Testis (tissue), 2 donors: ENCODE measurements at regions not wholly inside any gene's neighbourhood (a gene's known extent, or its start where the extent isn't known, plus 50 kb on each side); places are given as distances from the start of the nearest gene placed in this dataset.
"Not testable (repeated sequence)": the region's sequence is repeated elsewhere in the genome, so short reads cannot be mapped to it uniquely, and the experiment has no call there.

Experiments used
- DNase-seq: peaks from one replicate; pipeline ENCODE4 v3.0.0-alpha.2; 2019
- H3K27ac ChIP-seq, 2 donors: fragments of 200-600 bp; sonication (generic); one replicate each; pipeline ENCODE4 v1.5.1; 2019
- H3K27me3 ChIP-seq: fragments of 200-600 bp; sonication (generic); one replicate; pipeline ENCODE4 v1.5.1; 2019
- H3K36me3 ChIP-seq: fragments of 200-600 bp; sonication (generic); one replicate; pipeline ENCODE4 v1.5.1; 2017; ENCODE audit warnings: low read depth; ENCODE audit errors: missing control alignments
- H3K4me1 ChIP-seq: fragments of 200-600 bp; sonication (generic); one replicate; pipeline ENCODE4 v1.5.1; 2019
- H3K4me3 ChIP-seq, 2 donors: fragments of 200-600 bp; sonication (generic); one replicate each; pipeline ENCODE4 v1.5.1; 2017 to 2019
- H3K9me3 ChIP-seq: fragments of 200-600 bp; sonication (generic); one replicate; pipeline ENCODE4 v1.5.1; 2017
- POLR2A ChIP-seq: fragments of 450-650 bp; IDR thresholded peaks from one replicate; pipeline ENCODE4 v1.6.1; 2017; ENCODE audit warnings: antibody characterized with exemption, mild to moderate bottlenecking, moderate library complexity
- WGBS, 2 donors: methylation state at CpG; one replicate each; pipeline ENCODE4 v1.1.5; 2018; 5-methylcytosine and 5-hydroxymethylcytosine counted together
- intact Hi-C: fragments of 100-400 bp; cut with DNase I; formaldehyde crosslinking; loops from one replicate; pipeline ENCODE4 v1.15.1; 2023; ENCODE audit warnings: low total_unique reads
- TF ChIP-seq, protein P1 (sequence below), 3 experiments: fragments of 450-650 bp in 2 of 3; fragments of 200-600 bp in 1 of 3; sonication (generic) in 1 of 3; IDR thresholded peaks; one replicate each; pipeline ENCODE4 v1.5.1; 2016 to 2019; ENCODE audit warnings: antibody characterized with exemption in 3 of 3, mild to moderate bottlenecking in 2 of 3, moderate library complexity in 1 of 3

DNA sequence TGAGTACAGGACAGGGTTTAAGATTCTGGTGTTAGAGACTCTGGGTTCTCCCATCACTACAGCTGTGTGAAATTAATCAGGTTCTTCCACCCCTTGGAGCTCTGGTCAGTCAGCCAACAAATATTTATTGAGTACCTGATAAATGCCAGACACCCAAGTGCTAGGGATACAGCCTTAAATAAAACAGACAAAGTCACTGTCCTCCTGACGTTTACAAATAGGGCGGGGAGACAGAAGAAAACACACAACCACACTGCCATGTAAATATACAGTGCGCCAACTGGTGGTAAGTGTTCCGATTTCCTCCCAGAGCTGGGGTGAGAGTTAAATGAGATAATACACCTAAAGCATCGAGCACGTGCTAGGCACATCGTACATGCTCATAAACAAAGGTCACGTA, 121.0 kb downstream of the COPRS start:
- TF ChIP-seq, protein P1, sequence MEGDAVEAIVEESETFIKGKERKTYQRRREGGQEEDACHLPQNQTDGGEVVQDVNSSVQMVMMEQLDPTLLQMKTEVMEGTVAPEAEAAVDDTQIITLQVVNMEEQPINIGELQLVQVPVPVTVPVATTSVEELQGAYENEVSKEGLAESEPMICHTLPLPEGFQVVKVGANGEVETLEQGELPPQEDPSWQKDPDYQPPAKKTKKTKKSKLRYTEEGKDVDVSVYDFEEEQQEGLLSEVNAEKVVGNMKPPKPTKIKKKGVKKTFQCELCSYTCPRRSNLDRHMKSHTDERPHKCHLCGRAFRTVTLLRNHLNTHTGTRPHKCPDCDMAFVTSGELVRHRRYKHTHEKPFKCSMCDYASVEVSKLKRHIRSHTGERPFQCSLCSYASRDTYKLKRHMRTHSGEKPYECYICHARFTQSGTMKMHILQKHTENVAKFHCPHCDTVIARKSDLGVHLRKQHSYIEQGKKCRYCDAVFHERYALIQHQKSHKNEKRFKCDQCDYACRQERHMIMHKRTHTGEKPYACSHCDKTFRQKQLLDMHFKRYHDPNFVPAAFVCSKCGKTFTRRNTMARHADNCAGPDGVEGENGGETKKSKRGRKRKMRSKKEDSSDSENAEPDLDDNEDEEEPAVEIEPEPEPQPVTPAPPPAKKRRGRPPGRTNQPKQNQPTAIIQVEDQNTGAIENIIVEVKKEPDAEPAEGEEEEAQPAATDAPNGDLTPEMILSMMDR (IDR thresholded peaks at IDR 0.05): no peak
- no peak for TF ChIP-seq POLR2A
- H3K4me3 ChIP-seq: no peak overlapping the region
- H3K36me3 ChIP-seq: no peaks in the 10 kb centered on the region
- H3K27me3 ChIP-seq: no peaks in the 10 kb centered on the region
- no peaks in the 10 kb centered on the region for H3K9me3 ChIP-seq
- H3K4me1 ChIP-seq: peaks cover 6% of the 10 kb centered on the region
- 80 to 85% methylated on average over 8 of the region's 8 CpGs for WGBS, 2 donors
- no peak for DNase-seq
- no peak overlapping the region for H3K27ac ChIP-seq
- intact Hi-C loops: no loop called here

DNA sequence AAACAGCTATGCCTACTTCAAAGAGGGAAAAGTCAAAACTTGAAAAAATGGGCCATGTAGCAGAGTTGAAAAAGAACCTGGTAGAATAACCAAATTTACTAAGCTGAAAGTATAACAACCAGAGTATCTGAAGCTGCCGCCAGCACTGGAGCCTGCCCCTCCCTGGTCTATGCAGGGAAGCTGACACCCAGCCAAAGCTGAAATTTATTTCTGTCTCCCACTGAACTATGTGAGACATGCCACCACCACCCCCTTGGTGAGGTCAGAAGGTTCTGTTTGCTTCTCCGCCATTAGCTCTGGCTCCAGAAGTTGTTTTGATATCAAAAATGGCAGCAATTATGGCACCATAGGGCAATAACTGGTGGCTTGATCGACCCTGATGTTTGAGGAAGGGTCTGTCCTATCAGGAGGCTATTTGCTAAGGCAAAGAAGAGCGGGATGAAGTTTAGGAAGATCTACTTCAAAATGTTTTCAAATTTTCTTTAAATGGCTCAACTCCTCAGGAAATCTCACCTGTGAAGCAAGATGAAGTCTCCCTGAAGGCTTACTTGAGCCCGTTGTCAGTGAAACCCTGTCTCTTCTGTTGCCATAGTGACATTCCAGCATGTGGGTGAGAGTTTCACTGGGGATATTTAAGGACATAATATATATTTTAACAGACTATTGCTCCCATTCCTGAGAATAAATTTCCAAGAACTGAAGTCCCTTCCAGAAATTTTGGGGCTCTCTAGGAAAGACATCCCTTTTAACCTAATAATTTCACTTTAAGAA, 122.0 kb downstream of the COPRS start:
- Histone ChIP-seq H3K27me3 (no peaks in the 10 kb centered on the region), H3K4me3 (no peak overlapping the region), H3K9me3 (no peaks in the 10 kb centered on the region), H3K4me1 (peaks cover 6% of the 10 kb centered on the region), H3K27ac (no peak overlapping the region), H3K36me3 (no peaks in the 10 kb centered on the region)
- TF ChIP-seq, protein P1 (IDR thresholded peaks at IDR 0.05): no peak
- TF ChIP-seq POLR2A: no peak
- intact Hi-C loops: no loop called here
- no peak for DNase-seq
- 78 to 86% methylated on average over 5 of the region's 5 CpGs for WGBS, 2 donors

DNA sequence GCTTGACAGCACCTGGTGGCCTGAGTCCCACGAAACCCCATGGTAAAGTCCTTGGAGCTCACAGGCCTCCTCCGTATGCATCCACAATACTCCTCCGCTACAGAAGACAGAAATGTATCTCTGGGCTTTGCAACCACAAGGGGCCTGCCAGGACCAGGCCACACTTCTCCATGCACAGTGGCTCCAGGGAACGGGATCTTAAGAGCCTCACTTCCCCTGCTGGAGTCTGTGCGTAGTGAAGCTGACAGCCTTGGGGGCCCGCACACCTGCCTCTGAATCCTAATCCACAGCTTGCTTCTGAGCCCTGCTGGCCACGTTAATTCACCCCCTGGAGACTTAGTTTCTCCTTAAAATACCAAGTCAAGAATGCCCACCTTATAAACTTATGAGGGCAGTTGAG, 125.7 kb downstream of the COPRS start:
- no peak for TF ChIP-seq POLR2A
- TF ChIP-seq, protein P1 (IDR thresholded peaks at IDR 0.05): no peak
- DNase-seq: no peak
- intact Hi-C loops: no loop called here
- Histone ChIP-seq H3K4me3 (no peak overlapping the region), H3K27ac (no peak overlapping the region), H3K4me1 (no peaks in the 10 kb centered on the region), H3K27me3 (no peaks in the 10 kb centered on the region), H3K9me3 (no peaks in the 10 kb centered on the region), H3K36me3 (no peaks in the 10 kb centered on the region)
- WGBS, 2 donors: 76 to 89% methylated on average over 5 to 7 of the region's 7 CpGs

DNA sequence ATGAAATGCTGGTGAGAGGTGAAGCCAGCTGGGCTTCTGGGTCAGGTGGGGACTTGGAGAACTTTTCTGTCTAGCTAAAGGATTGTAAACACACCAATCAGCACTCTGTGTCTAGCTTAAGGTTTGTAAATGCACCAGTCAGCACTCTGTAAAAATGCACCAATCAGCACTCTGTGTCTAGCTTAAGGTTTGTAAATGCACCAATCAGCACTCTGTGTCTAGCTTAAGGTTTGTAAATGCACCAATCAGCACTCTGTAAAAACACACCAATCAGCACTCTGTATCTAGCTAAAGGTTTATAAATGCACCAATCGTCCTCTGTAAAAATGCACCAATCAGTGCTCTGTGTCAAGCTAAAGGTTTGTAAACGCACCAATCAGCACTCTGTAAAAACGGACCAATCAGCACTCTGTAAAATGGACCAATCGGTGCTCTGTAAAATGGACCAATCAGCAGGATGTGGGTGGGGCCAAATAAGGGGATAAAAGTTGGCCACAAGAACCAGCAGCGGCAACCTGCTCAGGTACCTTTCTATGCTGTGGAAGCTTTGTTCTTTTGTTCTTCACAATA, 127.4 kb downstream of the COPRS start:
- 76 to 88% methylated on average over 5 of the region's 5 CpGs for WGBS, 2 donors
- H3K36me3 ChIP-seq, H3K27me3 ChIP-seq, intact Hi-C loops, H3K4me3 ChIP-seq, H3K9me3 ChIP-seq, H3K27ac ChIP-seq, H3K4me1 ChIP-seq: not testable (repeated sequence)
- DNase-seq: peak; percentile 36

DNA sequence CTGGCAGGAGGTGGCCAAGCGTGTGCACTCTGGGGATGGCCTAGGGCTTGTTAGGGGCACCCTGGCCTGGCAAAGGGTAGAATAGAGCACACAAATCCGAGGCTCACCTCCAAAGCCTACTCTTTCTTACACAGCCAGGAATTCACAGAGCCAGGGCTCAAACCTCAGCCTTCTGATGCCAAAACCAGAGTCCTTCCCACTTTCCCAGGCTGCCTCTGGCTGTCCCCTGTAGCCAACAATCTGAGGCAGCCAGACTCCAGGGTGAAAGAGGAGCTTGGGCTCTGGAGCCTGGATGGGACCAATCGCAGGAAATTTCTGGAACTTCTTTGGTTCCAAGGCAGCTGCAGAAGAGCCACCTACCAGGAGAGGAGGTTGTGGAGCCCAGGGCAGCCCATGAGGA, 127.9 kb downstream of the COPRS start:
- H3K4me1 ChIP-seq: no peaks in the 10 kb centered on the region
- no peaks in the 10 kb centered on the region for H3K36me3 ChIP-seq
- intact Hi-C loops: no loop called here
- DNase-seq: no peak
- H3K9me3 ChIP-seq: no peaks in the 10 kb centered on the region
- no peak overlapping the region for H3K27ac ChIP-seq
- no peak overlapping the region for H3K4me3 ChIP-seq
- no peaks in the 10 kb centered on the region for H3K27me3 ChIP-seq
- WGBS, 2 donors: 90 to 92% methylated on average over 3 of the region's 3 CpGs
- TF ChIP-seq POLR2A: no peak
- TF ChIP-seq, protein P1 (IDR thresholded peaks at IDR 0.05): no peak
